ENCODE measurements at regions not wholly inside any gene's neighbourhood (a gene's known extent, or its start where the extent isn't known, plus 50 kb on each side); places are given as distances from the start of the nearest gene placed in this dataset.

DNA sequence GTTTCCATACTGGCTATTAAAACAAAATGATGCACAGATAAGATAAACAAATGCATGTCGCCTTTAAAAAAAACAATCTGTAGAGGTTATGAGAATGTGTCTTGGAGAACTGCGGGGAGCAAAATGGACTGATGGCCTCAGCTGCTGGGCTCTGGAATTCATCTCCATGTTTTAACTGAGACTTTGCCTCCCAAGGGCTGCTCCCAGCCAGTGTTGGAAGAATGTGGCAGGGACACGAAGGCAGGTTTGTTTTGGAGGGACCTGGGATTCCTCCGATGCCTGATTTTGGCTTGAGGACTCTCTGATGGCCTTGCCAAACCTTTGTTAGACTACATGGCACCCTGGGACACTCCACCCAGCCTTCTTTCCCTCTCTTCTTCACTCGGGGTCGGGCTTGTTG is 83.5 kb upstream of the AP1S2 start:
- no peak for DNase-seq (ENCODE audit: low read depth)
- TF ChIP-seq, protein P1, sequence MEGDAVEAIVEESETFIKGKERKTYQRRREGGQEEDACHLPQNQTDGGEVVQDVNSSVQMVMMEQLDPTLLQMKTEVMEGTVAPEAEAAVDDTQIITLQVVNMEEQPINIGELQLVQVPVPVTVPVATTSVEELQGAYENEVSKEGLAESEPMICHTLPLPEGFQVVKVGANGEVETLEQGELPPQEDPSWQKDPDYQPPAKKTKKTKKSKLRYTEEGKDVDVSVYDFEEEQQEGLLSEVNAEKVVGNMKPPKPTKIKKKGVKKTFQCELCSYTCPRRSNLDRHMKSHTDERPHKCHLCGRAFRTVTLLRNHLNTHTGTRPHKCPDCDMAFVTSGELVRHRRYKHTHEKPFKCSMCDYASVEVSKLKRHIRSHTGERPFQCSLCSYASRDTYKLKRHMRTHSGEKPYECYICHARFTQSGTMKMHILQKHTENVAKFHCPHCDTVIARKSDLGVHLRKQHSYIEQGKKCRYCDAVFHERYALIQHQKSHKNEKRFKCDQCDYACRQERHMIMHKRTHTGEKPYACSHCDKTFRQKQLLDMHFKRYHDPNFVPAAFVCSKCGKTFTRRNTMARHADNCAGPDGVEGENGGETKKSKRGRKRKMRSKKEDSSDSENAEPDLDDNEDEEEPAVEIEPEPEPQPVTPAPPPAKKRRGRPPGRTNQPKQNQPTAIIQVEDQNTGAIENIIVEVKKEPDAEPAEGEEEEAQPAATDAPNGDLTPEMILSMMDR (IDR thresholded peaks at IDR 0.05; ENCODE audit: insufficient read depth, low read length, poor library complexity, severe bottlenecking): no peak
- no peak overlapping the region for H3K4me3 ChIP-seq (ENCODE audit: low read depth, low read length)
- H3K27me3 ChIP-seq (ENCODE audit: control insufficient read depth, insufficient read depth, low read length): no peaks in the 10 kb centered on the region
- no peaks in the 10 kb centered on the region for H3K36me3 ChIP-seq (ENCODE audit: control insufficient read depth, insufficient read depth, low read length)

DNA sequence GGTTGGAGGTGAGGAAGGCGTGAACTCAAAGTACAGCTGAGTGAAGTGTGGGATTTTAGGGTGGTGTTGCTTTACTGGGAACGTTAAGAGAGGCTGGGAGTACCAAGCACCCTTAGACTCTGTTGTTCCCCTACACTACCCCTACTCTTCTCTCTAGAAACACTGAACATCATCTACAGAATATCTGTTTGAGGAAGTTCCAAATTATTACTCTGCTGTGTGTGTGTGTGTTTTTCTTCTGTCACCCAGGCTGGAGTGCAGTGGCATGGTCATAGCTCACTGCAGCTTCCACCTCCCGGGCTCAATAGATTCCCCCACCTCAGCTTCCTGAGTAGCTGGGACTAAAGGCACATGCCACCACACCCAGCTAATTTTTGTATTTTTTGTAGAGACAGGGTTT is 76.7 kb upstream of the AP1S2 start:
- DNase-seq (ENCODE audit: low read depth): no peak
- TF ChIP-seq, protein P1 (IDR thresholded peaks at IDR 0.05; ENCODE audit: insufficient read depth, low read length, poor library complexity, severe bottlenecking): no peak
- Histone ChIP-seq H3K27me3 (ENCODE audit: control insufficient read depth, insufficient read depth, low read length) (peaks cover 2% of the 10 kb centered on the region), H3K4me3 (ENCODE audit: low read depth, low read length) (no peak overlapping the region), H3K36me3 (ENCODE audit: control insufficient read depth, insufficient read depth, low read length) (no peaks in the 10 kb centered on the region)

DNA sequence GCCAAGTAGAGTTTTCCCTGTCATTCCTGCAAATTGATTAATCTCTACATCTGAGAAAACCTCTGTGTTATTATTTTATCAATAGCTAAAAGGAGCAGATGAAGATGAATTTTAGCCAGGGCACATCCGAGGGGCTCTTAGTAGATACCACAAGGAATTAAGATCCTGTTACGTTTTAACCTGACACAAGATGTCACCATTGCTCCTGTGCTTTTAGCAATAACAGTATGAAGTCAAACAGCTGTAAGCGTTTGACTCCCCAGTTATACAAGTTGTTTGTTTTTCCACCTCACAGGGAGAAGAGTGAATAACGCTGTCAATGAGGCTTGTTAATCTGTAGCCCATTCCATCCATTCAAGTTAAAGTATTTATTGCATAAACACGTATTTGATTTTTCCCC is 76.0 kb upstream of the AP1S2 start:
- DNase-seq (ENCODE audit: low read depth): peak; percentile 23
- Histone ChIP-seq H3K36me3 (ENCODE audit: control insufficient read depth, insufficient read depth, low read length) (no peaks in the 10 kb centered on the region), H3K4me3 (ENCODE audit: low read depth, low read length) (no peak overlapping the region), H3K27me3 (ENCODE audit: control insufficient read depth, insufficient read depth, low read length) (peaks cover 2% of the 10 kb centered on the region)
- TF ChIP-seq, protein P1 (IDR thresholded peaks at IDR 0.05; ENCODE audit: insufficient read depth, low read length, poor library complexity, severe bottlenecking): peak; percentile 36

GRCh38 chrX:15929194-15929593 is 74.6 kb upstream of the AP1S2 start:
- TF ChIP-seq, protein P1 (IDR thresholded peaks at IDR 0.05; ENCODE audit: insufficient read depth, low read length, poor library complexity, severe bottlenecking): no peak
- Histone ChIP-seq H3K4me3 (ENCODE audit: low read depth, low read length) (no peak overlapping the region), H3K27me3 (ENCODE audit: control insufficient read depth, insufficient read depth, low read length) (peaks cover 2% of the 10 kb centered on the region), H3K36me3 (ENCODE audit: control insufficient read depth, insufficient read depth, low read length) (no peaks in the 10 kb centered on the region)
- DNase-seq (ENCODE audit: low read depth): no peak

GRCh38 chrX:15926622-15927021 is 72.0 kb upstream of the AP1S2 start:
- H3K4me3 ChIP-seq (ENCODE audit: low read depth, low read length): no peak overlapping the region
- peaks cover 2% of the 10 kb centered on the region for H3K27me3 ChIP-seq (ENCODE audit: control insufficient read depth, insufficient read depth, low read length)
- no peaks in the 10 kb centered on the region for H3K36me3 ChIP-seq (ENCODE audit: control insufficient read depth, insufficient read depth, low read length)
- TF ChIP-seq, protein P1 (IDR thresholded peaks at IDR 0.05; ENCODE audit: insufficient read depth, low read length, poor library complexity, severe bottlenecking): no peak
- DNase-seq (ENCODE audit: low read depth): no peak

DNA sequence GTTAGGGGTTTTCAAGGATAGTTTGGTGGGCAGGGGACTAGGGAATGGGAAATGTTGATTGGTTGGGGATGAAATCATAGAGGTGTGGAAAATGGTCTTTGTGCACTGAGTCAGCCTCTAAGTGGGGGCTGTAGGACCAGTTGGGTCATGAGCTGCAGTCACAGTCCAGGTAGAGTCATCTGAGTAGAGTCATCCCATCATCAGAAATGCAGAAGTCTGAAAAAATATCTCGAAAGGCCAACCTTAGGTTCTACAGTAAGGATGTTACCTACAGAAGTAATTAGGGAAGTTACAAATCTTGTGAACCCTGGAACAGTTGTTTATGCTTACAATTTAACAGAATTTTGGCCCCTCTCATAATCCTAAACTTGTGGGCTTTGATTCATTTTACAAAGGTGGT is 63.4 kb upstream of the AP1S2 start:
- Histone ChIP-seq H3K36me3 (ENCODE audit: control insufficient read depth, insufficient read depth, low read length) (no peaks in the 10 kb centered on the region), H3K27me3 (ENCODE audit: control insufficient read depth, insufficient read depth, low read length) (no peaks in the 10 kb centered on the region), H3K4me3 (ENCODE audit: low read depth, low read length) (no peak overlapping the region)
- TF ChIP-seq, protein P1 (IDR thresholded peaks at IDR 0.05; ENCODE audit: insufficient read depth, low read length, poor library complexity, severe bottlenecking): no peak
- DNase-seq (ENCODE audit: low read depth): no peak
